HG03139 (cell line): ENCODE measurements at regions not wholly inside any gene's neighbourhood (a gene's known extent, or its start where the extent isn't known, plus 50 kb on each side); places are given as distances from the start of the nearest gene placed in this dataset.

Experiments used
- ATAC-seq: cut with Tn5 transposase; IDR thresholded peaks from one replicate; pipeline ENCODE4 v1.9.1; 2021; ENCODE audit not compliant: unreplicated experiment

GRCh38 chr1:72693899-72694298, 411.6 kb upstream of the NEGR1 start:
- ATAC-seq, result no peak

DNA sequence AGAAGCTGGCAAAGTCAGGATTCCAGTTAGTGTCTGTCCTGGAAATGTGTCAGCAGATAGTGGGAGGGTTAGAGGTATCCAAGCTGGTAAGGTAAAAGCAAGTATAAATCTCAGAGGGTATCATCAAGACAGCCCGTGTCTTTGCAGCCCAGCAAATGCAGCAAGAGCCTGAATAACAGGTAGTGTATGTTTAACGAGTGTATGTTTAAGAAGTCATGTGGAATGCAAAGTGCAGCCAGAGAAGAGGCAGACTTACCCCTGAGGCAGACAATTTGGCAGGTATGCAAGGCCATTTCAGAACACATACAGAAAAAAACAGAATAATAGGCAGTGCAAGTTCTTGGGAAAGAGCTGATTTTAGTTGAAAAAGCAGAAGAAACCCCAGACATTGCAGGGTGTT, 411.0 kb upstream of the NEGR1 start:
- no peak for ATAC-seq

DNA sequence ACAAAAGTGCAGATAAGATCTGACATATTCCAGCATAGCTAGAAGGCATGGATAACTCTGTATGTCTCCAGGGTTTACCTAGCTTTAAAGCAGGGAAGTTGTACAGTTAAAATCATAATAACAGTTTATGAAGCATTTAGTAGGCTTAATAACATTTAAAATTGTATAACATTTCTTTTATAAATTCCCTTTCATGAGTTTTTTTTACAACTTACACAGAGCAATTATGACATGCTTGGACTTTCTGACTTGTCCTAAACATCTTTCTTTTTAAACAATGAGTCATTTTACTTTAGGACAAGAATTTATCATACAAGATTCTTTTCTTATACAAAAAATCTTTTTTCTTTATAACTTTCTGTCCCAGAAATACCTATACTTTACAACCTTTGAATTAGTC, 408.5 kb upstream of the NEGR1 start:
- no peak for ATAC-seq

DNA sequence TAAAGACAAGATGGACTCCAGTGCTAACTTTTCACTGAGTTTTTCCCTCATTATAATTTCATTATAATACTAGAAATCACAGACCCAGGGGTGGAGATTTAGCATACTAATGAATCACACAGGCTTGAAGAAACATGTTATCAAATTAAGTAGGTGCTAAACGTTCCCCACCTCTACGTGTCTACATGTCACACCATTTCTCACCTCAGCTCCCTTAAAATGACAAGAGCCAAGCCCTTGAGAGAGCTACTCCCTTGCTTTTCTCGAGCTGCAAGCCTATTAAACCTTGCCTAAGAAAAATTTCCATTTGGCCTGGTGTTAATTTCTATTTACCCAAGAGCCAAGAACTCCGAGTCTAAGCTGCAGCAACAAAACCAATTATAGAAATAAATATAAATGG, 396.3 kb upstream of the NEGR1 start:
- ATAC-seq, result no peak

GRCh38 chr1:72670902-72671301, 388.6 kb upstream of the NEGR1 start:
- no peak for ATAC-seq

DNA sequence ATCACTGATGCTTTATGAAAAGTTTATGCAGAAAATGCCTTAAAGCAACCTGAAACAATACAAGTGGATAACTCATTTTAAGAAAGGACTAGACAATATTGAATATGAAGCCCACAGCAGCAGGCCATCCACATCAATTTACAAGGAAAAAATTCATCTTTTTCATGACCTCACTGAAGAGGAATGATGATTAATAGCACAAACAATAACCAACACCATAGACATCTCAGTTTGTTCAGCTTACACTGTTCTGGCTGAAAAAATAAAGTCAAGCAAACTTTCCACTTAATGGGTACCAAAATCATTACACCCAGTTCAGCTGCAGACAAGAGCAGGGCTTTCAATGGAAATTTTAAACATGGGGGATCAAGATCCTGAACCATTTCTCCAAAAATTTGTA, 380.6 kb upstream of the NEGR1 start:
- no peak for ATAC-seq

DNA sequence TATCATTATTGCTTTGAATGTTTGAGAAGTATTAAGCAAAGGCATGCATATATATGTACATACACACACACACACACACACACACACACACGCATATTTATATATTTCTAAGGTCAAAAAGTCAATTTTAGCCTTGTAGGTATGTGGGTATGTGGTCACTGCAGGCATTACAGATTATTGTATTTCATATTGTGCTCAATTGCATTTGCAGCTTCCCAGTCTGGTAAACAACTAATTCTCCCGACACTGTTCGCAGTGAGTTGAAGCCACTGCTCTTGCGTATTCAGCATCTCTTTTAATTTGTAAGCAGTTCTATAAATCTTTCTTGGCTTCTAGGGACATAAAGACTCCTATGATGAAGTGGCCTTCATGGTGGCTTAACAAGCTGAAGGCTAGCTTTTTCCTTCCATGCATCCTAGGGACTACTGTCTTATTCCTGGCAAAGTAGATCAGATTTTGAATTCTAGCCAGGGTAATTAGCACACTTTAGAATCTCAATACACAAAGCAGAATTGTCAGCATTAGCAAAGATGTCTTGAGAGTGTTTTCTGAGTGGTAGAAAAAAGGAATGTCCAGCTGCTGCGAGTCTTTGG, 368.6 kb upstream of the NEGR1 start:
- ATAC-seq, result no peak

- ATAC-seq, result no peak
Measured at GRCh38 chr1:72649991-72650390, 367.7 kb upstream of the NEGR1 start.

- ATAC-seq, result no peak
Measured at GRCh38 chr1:72649211-72649888, 367.0 kb upstream of the NEGR1 start.

- ATAC-seq, result no peak
Measured at GRCh38 chr1:72648465-72648864, 366.1 kb upstream of the NEGR1 start.

DNA sequence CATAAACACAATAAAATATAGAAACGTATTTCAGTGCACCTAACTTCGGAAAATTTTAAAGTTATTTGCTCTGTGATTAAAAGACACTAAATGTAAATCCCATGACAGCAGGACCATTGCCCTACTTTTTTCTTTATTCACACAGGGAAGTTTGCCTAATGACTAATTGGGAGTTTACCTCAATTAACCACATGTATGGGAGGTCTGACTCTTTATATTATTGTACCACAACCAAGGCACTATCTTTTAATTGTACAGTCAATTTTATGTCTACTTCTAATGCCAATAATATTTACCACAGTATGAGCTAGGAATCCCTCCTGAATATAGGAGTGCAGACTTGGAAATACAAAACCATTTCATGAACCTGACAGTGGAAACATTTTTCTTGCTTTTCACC, 360.8 kb upstream of the NEGR1 start:
- ATAC-seq, result no peak

- no peak for ATAC-seq
Measured at GRCh38 chr1:72637593-72637992, 355.3 kb upstream of the NEGR1 start.

DNA sequence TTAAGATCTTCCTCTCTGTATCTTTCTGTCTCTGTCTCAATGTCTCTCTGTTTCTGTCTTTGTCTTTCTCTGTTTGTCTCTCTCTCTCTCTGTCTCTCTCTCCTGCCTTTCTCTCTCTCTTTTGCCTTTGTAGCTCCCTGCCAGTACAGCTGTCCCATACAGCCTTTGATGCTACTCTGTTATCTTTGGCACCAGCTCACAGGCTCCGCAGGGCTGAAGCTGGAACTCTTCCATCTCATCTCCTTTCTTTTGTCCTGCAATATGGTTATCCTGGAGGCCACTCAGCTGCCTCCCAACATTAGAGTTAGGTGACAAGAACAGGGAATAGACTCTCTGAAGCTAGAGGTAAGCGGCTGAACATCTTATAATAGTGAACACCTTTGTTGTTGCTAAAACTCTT, 354.3 kb upstream of the NEGR1 start:
- ATAC-seq, result no peak

DNA sequence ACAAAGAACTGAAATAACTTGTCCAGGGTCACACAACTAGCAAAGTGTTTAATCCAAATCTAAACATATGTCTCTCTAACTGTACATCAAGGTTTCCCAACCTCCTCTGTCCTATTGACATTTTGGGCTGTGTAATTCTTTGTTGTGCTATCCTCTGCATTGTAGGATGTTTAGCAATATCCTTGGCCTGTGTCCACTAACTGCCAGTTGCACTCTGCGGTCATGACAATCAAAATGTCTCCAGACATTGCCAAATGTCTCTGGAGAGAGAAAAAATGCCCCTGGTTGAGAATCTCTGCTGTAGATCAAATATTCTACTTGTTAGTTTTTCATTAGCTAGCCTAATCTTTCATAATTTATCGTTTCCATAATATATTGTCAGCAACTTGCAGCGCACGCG, 353.4 kb upstream of the NEGR1 start:
- no peak for ATAC-seq

- no peak for ATAC-seq
Measured at GRCh38 chr1:72634946-72635345, 352.6 kb upstream of the NEGR1 start.

DNA sequence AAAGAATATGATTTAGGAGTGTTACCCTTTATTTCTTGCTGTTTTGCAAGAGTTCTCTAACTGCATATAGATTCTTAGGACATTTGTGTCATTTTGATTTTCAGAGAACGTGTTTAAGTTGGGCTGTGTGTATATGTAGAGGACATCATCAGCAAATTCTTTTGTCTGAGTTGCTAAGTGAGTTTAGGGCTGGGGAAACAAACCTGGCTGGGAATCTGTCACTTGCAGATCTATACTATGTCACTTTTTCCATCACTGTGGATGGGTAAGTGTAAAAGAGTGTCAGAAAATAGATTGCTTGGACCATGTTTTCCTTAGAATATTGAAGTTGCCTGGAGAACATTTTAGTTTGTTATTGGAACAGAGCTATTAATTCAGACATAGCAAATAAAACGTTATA, 349.1 kb upstream of the NEGR1 start:
- no peak for ATAC-seq

DNA sequence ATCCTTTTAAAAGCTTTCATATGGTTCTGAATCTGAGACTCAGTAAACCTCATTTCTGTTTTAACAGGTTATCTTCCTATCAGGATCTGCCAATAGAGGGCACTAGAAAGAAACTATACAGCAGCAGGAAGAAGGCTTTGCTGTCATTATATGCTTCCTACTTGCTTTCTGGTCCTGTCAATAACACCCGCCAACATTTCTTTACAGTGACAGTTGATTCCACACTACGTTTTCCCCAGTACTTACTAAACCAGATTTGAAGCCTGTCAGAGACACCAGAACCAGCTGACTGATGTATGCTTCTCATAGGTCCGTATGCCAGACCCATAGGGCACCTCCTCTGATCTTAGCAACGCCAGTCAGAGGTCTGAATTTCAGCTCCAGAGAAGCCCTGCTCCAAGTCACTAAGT, 341.0 kb upstream of the NEGR1 start:
- ATAC-seq, result peak; percentile 81

GRCh38 chr1:72620453-72620852, 338.1 kb upstream of the NEGR1 start:
- ATAC-seq, result no peak

- ATAC-seq, result no peak
Measured at GRCh38 chr1:72606216-72606810, 324.0 kb upstream of the NEGR1 start.

GRCh38 chr1:72601035-72601674, 318.8 kb upstream of the NEGR1 start:
- ATAC-seq, result no peak

DNA sequence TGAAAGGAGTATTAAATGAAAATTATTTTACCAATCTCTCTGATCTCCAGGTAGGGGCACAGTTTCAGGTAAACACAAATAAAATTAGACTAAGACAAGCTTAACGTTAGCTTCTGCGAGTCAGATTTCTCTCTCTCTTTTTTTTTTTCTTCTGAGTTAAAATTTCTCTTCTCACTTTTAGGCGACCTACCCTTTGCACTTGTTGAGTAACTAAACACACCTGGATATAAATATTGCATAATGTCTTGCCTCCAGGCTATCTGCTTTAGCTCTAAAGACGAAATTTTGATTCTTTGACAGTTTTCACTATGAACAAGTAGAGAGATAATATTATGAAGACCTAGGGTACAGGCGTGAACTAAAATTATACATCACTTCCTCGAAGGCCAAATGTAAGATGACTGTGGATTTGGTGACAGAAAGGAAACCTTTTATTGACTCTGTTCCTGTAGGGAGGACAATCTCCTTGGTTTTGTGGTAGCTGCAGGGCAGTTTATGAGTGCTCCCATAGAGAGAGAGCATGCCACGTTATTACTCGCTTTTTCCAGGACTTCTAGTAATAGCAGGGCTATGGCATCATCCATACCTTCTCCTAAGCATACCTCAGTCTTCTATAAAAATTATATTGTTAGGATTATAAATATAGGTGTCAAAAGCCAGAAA, 303.8 kb upstream of the NEGR1 start:
- ATAC-seq, result no peak

GRCh38 chr1:72579629-72580028, 297.3 kb upstream of the NEGR1 start:
- no peak for ATAC-seq
